ENCODE measurements at regions not wholly inside any gene's neighbourhood (a gene's known extent, or its start where the extent isn't known, plus 50 kb on each side); places are given as distances from the start of the nearest gene placed in this dataset.

GRCh38 chrX:17983389-17983788, 122.3 kb upstream of the RAI2 start:
- TF ChIP-seq EZH2 (IDR thresholded peaks at IDR 0.05) (no peak), POLR2AphosphoS5 (IDR thresholded peaks at IDR 0.05; ENCODE audit: borderline replicate concordance, low read depth, low read length) (no peak), FOXP2 (optimal IDR thresholded peaks at IDR 0.05; ENCODE audit: control extremely low read depth, extremely low read length, insufficient read depth) (no peak)
